NOMO-1 treated with dmso at 0.1 percent for 144 hours (cell line): ENCODE measurements at regions not wholly inside any gene's neighbourhood (a gene's known extent, or its start where the extent isn't known, plus 50 kb on each side); places are given as distances from the start of the nearest gene placed in this dataset.

ENCODE experiments used
- DNase-seq: peaks from one replicate; lab custom pipeline; 2025; ENCODE audit not compliant: unreplicated experiment; lab: John Stamatoyannopoulos, UW

DNA sequence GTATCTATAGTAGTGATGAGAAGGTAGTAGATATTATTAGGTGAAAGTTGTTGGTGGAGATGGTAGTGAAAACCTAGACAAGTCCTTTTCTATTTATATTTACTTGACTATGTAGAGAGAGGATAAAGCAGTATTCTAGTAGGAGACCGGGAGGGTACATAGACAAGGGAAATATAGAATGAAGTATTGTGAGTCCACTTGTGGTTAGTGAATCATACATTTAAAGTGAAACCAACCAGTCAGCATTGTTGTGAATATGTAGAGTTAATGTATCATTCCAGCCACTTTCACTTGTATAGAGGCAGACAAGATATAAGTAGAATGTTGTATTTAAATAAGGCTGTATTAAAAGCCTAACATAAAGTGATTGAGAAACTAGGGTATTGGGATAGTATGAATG lies 1711.3 kb upstream of the ACO1 start:
- no peak for DNase-seq

DNA sequence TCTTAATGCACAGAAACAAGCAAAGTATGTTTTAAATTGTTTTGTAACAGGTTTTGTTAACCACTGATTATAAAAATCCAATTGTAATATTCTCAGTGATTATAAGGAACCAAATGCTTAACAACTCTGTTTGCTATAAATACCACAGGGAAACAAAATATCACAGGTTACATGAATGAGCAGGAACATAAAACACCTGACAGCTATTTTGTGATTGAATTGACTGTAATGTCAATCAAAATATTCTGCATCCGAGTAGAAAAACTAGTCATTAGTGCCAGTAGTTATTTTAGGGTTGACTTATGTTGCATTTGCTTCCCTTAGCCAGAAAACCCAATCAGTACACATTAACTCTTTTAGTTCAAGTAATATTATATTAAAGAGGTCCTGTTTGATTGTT lies 1707.8 kb upstream of the ACO1 start:
- no peak for DNase-seq

DNA sequence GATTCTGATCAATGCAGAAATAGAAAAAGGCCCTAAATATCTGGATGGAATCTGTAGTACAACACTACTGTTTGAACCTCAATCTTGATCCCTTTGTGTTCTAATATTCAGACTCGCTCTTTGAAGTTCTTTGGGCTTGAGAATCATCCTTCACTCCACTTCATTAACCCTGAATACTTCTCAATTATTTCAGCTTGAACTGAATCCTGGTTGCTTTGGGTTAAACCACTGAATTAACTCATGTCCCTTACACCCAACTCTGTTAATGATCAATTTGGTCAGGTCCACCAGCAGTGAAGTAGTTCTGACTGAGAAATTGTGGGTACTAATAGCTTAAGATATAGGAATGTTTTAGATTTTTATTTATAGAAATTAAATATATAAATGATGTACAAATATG lies 1707.2 kb upstream of the ACO1 start:
- DNase-seq = no peak

DNA sequence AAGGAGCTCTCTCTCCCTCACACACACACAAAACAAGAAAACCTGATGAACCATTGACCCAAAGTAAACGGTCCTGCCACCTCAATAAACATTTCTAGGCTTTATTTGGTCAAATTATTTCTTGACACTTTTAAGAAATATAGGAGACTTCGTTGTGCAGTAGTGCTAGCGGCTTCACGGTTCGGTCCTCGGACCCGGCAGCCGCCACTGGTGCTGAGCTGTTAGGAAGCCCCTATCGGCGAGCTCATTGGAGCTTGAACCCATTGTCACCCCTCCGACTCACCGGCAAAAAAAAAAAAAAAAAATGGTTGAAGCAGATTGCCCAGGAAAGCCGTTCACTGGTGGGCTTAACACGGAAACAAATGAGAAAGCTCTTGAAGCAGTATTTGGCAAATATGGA lies 1695.6 kb upstream of the ACO1 start:
- no peak for DNase-seq

DNA sequence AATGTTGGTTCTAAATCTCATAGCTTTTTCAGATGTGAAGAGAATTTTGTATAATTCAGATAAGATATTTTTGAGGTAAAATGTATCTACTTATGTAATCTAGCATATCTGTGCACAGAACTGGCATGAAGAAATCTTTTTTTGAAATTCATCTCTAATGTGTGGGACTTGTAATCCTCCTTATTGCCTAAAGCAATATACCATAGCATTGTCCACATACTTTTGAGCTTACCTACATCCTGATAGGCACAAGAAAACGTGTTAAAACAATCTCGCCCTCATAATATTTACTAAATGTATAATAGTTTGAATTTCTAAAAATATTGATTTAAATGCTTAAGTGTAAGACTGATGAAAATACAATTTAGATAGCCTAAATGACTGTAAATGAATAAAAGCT lies 1686.5 kb upstream of the ACO1 start:
- no peak for DNase-seq

DNA sequence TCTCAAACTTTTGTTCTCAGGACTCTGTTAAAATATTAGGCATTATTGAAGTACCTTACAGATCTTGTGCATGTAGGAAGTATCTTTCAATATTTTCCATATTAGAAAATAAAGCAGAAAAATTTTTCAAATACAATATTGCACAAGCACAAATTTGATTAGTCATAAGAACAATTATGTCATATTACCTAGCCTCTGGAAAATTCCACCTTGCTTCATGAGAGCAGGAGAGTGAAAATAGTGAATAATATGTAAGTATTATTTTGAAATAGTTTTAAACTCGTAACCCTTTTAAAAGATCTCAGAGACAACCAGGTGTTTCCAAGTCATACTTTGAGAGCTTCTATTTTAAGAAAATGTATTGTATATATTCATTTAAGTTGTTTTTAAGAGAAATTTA lies 1672.9 kb upstream of the ACO1 start:
- no peak for DNase-seq

DNA sequence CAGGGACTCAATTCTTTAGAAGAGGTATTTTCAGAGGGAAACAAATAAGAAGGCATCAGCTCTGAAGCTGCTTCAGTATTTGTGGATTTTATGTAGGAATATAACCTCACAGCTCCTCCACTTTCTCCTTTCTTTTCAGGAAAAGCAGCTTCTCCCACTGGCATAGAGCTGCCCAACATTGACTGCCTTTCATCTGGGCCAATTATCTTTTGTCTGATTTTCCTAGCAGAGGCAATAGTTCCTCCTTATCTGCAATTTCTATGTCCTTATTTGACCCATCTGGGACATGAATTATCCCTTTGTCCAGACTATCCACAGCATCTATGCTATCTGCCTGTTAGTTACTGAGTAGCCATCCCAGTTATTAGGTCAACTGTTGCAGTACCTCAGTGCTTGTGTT lies 1671.2 kb upstream of the ACO1 start:
- DNase-seq = no peak

DNA sequence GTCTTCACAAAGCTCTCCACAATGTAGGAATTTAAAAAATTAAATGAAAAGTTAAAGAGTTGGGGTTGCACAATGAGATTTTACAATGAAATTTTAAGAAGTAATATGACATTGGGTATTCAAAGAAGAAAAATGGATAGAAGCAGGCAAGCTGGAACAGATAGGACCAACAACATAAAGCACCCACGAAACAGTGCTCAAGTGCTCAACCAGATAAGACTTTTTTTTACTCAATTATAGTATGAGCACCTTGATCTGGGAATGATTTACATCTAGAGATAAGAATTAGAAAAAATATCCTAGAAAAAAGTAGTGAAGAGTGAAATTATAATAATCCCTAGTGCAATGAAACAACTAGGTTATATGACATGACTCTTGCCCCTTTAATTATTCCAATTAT lies 1670.1 kb upstream of the ACO1 start:
- no peak for DNase-seq

DNA sequence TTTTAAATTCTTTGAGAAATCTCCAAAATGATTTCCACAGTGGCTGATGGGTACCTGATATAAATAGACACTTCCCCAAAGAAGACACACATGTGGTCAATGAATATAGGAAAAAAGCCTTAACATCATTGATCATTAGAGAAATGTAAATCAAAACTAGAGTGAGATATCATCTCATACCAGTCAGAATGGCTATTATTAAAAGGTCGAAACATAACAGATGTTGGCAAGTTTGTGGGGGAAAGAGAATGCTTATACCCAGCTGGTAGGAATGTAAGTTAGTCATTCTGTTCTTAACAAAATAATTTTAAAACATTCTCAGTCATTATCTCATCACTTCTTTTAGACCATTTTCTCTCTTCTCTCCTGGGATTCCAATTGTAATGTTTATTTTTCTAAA lies 1666.0 kb upstream of the ACO1 start:
- DNase-seq = no peak

DNA sequence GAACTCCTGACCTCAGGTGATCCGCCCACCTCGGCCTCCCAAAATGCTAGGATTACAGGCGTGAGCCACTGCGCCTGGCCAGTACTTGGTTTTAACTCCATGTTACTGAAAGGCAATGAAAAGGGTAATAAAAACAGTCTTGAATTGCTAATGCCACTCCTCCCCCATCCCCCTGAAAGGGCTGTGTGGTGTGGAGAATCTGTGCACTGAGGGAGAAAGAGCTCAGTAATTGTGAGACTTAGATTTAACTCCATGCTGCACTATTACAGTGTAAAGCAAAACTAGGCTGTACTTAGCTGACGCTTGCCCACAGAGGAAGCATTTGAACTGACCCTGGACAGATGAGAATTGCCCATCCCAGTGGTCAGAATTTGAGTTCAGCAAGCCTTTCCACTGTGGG lies 1662.4 kb upstream of the ACO1 start:
- DNase-seq = no peak

DNA sequence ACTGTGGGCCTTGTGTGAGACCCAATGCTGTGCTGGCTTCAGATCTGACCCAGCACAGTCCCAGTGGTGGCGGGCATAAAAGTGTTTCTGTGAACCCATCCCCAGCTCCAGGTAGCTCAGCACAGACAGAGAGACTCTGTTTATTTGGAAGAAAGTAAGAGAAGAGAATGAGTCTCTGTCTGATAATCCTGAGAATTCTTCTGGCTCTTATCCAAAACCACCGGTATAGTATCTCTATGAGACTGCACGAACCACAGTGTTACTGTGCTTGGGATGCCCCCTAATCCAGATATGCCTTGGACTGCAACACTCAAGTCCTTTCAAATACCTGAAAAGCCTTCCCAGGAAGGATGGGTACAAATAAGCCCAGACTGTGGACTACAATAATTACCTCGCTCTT lies 1660.8 kb upstream of the ACO1 start:
- no peak for DNase-seq

DNA sequence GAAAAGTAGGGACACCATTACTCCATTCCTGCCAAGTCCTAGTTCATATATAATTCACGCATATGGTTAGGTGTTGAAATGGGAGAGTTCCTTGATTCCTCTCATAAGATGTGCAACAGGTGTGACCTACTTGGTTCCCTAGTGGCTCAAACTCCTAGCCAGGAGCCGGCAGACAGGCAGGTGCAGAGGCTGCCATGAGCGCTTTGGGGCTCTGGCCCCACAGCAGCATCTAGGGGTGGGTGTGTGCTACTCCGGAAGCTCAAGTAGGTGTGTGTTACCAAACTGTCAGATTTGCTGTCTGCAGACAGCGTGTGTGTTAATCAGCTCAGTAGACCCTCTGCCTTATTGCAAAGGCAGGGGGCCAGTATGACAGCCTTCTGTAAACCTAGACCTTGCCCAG lies 1652.4 kb upstream of the ACO1 start:
- DNase-seq = no peak

DNA sequence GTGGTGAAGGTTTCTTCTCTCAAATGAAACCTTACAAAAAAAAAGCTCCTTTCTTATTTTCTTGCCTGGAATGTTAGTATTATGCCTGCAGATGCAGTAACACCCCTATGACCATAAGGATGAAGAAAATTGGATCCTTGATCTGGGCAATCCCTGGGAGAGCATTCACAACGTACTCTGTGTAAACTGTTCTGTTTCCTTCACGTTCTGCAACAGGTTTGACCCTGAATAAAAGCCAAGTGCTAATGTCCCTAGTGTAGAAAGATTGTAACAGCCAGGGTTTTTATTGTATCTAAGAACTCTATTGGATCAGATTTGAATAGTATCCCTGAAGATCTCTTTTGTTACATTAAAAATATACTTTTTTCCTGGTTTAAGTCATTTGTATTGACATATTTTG lies 1639.6 kb upstream of the ACO1 start:
- DNase-seq = no peak

DNA sequence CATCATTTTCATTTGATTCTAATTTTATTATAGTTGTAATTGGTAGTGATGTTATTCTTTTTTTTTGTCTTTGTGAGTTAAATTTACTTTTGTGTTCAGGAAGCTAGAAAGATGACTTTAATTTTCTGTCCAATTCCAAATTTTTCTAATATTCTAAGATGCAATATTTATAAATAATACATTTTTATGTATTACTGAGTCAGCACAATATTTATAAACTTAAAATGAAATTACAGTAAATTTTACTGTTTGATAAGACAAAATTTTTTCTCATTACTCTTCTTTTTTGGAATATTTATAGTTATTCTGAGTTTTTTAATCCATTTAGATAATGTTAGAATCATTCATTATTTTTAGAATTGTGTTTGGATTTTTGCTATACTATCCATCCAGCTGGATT lies 1637.9 kb upstream of the ACO1 start:
- no peak for DNase-seq

DNA sequence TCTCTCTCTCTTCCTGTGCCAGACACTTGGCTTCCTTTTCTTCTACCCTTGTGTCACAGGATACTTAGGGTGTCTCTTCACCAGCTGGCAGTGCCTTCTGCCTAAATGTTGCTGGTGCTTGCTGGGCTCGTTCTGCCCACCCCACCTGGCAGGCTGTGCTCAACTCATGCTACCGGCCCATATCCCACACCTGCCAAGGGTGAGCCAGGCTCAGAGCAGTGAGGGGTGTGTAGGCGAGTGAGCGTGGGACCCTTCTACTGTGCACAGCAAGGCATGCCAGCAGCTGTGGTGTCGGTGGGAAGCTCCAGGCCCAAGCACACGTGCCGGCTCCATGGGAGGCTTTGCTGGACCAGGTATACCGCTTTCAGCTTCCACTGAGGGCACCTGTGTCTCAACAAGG lies 1626.7 kb upstream of the ACO1 start:
- DNase-seq = no peak

DNA sequence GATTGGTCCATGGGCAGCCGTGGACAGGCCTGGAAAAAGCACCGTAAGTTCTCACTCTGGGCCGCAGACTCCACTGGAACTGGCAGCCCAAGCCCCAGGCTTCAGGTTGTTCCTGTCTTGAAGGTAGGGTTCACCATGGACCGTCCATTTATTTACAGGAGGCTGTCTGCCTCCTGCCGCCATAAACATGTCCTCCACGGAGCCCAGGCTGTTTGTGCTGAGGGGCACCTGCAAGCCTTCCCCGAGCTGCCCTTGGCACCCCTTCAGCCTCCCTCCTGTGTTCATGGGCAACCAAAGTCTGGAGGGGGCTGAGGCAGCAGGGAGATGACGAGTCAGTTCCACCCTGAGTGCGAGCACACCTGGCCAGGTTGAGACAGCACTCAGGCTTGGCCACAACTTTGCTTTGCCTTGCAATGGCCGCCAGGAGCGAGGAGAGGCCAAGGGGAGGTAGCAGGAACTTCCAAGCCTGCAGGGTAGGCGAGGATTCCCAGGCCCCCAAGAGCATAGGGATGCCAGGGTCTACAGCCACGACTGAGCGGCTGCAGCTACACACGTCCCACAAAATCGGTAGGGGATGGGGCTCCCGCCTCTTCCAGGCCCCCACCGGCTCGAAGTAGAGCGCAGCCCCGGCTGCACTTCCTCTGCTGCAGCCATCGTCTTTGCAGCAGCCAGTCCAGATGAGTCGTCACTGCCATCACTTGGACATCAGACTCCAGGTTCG lies 1625.6 kb upstream of the ACO1 start:
- DNase-seq = no peak

DNA sequence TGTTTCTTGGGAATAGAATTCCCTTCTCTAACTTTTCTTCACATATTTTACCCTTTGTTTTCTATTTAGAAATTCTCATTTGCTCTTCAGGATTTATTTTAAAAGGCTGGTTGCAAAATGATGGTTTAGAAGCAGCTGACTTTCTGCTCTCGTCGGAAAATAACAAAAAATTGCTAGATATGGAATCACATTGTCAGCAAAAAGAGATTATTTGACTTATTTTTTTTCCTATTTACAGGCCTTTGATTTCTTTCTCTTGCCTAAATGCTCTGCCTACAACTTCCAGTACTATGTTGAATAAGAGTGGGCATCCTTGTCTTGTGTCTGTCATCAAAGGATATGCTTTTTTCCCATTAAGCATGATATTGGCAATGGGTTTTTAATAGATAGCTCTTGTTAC lies 1619.1 kb upstream of the ACO1 start:
- no peak for DNase-seq

DNA sequence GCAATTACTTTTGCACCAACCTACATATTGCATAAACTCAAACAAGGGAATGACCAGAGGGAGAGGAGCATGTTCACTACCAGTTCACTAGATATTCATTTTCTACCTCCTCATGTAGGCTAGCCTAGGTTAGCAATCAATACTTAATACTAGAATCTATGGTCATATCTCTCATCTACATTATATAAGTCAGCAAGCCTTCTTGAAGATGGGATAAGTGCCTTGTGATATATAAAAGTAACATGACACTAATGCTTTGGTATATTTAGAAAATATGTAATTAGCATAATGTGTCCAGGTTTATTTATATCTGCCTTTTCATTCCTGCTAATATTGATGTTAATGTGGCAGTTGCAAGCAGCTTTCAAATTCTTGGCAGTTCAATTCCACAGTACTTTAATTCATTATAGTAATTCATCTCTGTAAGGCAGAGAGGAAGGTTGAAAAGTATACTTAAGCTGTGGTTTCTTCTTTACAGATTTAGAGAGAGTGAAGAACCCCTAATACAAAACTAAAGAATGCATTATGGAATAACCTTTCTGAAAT lies 1613.2 kb upstream of the ACO1 start:
- DNase-seq = no peak

DNA sequence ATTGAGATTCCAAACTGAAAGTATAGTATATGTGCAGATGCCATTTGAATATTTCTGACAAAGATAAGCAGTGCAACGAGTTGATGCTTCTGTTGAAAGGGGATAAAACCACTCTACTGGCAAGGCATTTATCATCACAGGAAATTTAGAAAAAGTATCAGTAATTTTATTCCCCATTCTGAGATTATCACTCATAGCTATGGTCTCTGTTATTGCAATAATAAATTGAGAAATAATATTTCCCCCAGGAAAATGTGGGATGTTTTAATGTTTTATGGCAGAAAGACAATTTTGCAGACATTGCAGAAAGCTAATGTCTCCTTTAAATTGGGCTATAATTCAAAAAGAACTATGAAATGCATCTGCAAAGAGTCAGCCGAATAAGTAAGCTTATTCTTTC lies 1612.7 kb upstream of the ACO1 start:
- DNase-seq = no peak

DNA sequence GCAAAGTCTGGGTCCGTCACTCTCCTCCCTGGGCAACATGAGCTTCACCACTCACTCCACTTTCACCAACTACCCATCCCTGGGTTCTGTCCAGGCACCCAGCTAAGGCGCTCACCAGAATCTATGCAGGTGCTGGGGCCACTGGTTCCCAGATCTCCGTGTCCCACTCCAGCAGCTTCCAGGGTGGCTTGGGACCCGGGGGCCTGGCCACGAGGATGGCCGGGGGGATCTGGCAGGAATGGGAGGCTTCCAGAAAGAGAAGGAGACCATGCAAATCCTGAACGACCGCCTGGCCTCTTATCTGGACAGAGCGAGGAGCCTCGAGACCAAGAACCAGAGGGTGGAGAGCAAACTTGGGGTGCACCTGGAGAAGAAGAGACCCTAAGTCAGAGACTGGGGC lies 1611.0 kb upstream of the ACO1 start:
- DNase-seq = no peak

DNA sequence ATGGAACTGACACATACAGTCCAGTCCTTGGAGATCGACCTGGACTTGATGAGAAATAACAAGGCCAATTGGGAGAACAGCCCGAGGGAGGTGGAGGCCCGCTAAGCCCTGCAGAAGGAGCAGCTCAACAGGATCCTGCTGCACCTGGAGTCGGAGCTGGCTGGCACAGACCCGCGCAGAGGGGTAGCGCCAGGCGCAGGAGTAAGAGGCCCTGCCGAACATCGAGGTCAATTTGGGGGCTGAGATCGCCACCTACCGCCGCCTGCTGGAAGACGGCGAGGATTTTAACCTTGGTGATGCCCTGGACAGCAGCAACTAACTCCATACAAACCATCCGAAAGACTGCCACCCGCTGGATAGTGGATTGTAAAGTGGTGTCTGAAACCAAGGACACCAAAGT lies 1610.1 kb upstream of the ACO1 start:
- DNase-seq = no peak

DNA sequence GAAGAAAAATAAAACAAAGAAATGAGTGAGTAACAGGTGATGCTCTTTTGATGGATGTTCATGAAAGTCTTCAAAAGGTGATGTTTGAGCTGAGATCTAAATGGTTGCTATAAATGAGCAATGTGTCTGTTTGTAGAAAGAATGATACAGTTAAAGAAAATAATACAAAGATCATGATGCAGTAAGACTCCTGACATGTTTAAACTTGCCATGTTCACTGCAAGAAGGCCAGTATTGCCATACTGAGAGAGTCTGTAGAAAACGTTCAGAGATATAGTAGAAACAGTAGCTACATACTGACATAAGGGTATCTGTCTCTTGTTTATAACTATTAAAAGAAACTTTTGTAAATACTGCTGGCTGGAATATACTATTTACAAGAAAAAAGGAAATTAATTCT lies 1609.2 kb upstream of the ACO1 start:
- DNase-seq = no peak

DNA sequence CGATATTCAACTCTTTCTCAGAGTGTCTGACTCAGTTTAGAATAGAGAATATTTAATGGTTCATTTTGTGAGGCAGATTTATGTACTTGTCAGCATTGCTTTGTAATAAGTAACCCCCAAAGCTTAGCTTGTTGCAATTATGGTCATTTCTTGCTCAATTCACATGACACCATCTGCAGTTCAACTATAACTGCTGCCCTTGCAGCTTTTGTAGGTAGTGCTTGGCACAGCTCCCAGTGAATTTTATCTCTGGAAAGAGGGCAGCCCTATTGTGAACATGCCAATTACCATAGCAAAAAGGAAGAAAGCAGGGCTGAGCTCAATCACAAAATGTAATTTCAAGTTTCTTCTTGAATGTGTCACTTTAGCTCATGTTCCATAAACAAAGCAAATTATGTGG lies 1587.7 kb upstream of the ACO1 start:
- DNase-seq = no peak
